Activated CD8-positive, alpha-beta memory T cell treated with anti-CD3 and anti-CD28 coated beads for 48 hours (primary cell): ENCODE measurements at regions not wholly inside any gene's neighbourhood (a gene's known extent, or its start where the extent isn't known, plus 50 kb on each side); places are given as distances from the start of the nearest gene placed in this dataset.
"Not testable (repeated sequence)": the region's sequence is repeated elsewhere in the genome, so short reads cannot be mapped to it uniquely, and the experiment has no call there.

Source experiments
- DNase-seq, 3 experiments: peaks; one replicate each; pipeline ENCODE4 v3.0.0-alpha.2; 2020; ENCODE audit warnings: low read depth in 2 of 3, low spot score in 2 of 3

GRCh38 chr3:102374863-102375634 lies 59.8 kb upstream of the ZPLD1 start:
- DNase-seq: no peak

GRCh38 chr3:102378216-102378615 lies 56.6 kb upstream of the ZPLD1 start:
- DNase-seq: no peak

- not testable (repeated sequence) for DNase-seq
Measured at GRCh38 chr3:102382201-102382600, 52.6 kb upstream of the ZPLD1 start.
